Caco-2 (cell line): ENCODE measurements at regions not wholly inside any gene's neighbourhood (a gene's known extent, or its start where the extent isn't known, plus 50 kb on each side); places are given as distances from the start of the nearest gene placed in this dataset.
"Not testable (repeated sequence)": the region's sequence is repeated elsewhere in the genome, so short reads cannot be mapped to it uniquely, and the experiment has no call there.

Experiments used
- BruUV-seq: library from RNA; stranded (reverse); fragments of 400-500 nt; replicated peaks from 2 replicates; lab custom pipeline; 2021; lab: Mats Ljungman, UMichigan
- CTCF ChIA-PET: fragments of 300-600 bp; sonication (Branson Sonifier 250); formaldehyde crosslinking; loops from one replicate; lab custom pipeline; 2022; ENCODE audit warnings: antibody characterized with exemption; lab: Charles Lee
- POLR2A ChIA-PET: fragments of 300-600 bp; sonication (Branson Sonifier 250); formaldehyde crosslinking; loops from one replicate; lab custom pipeline; 2022; ENCODE audit warnings: antibody characterized with exemption; lab: Charles Lee
- DNase-seq, 2 experiments: peaks; one replicate each; pipeline versions ENCODE4 v3.0.0 to v3.0.0-alpha.2; 2020 to 2022
- H3K27me3 ChIP-seq: replicated peaks from 2 replicates; pipeline ENCODE4 v1.6.0; 2011; ENCODE audit warnings: low read length; ENCODE audit not compliant: control insufficient read depth, insufficient read depth
- H3K36me3 ChIP-seq: 2 replicates; pipeline ENCODE4 v1.5.1; 2011; ENCODE audit warnings: low read length; ENCODE audit not compliant: control insufficient read depth, insufficient read depth
- H3K4me1 ChIP-seq: fragments of 250-450 bp; sonication (Bioruptor Pico); 2 replicates; pipeline ENCODE4 v1.5.1; 2020; ENCODE audit warnings: mild to moderate bottlenecking
- H3K4me3 ChIP-seq: 2 replicates; pipeline ENCODE4 v1.5.1; 2011; ENCODE audit warnings: low read depth, mild to moderate bottlenecking, control low read depth, low read length
- H3K9me3 ChIP-seq: fragments of 250-450 bp; sonication (Bioruptor Pico); 2 replicates; pipeline ENCODE4 v1.5.1; 2020; ENCODE audit warnings: mild to moderate bottlenecking, moderate library complexity
- H3K27ac Mint-ChIP-seq: one replicate; pipeline ENCODE4 v1.8.0; 2022; ENCODE audit warnings: mixed read lengths; ENCODE audit not compliant: unreplicated experiment
- H3K27me3 Mint-ChIP-seq: one replicate; pipeline ENCODE4 v1.8.0; 2022; ENCODE audit warnings: mixed read lengths; ENCODE audit not compliant: insufficient read depth, unreplicated experiment
- H3K36me3 Mint-ChIP-seq: one replicate; pipeline ENCODE4 v1.8.0; 2022; ENCODE audit warnings: mild to moderate bottlenecking, mixed read lengths; ENCODE audit not compliant: insufficient read depth, unreplicated experiment
- H3K4me1 Mint-ChIP-seq: one replicate; pipeline ENCODE4 v1.8.0; 2022; ENCODE audit warnings: low read depth, mixed read lengths; ENCODE audit not compliant: unreplicated experiment
- H3K4me3 Mint-ChIP-seq: one replicate; pipeline ENCODE4 v1.8.0; 2022; ENCODE audit warnings: mild to moderate bottlenecking, moderate library complexity, mixed read lengths; ENCODE audit not compliant: unreplicated experiment
- H3K9me3 Mint-ChIP-seq: one replicate; pipeline ENCODE4 v1.8.0; 2022; ENCODE audit warnings: mixed read lengths; ENCODE audit not compliant: unreplicated experiment
- CTCF ChIP-seq, 2 experiments: fragments of 200-600 bp in 1 of 2; IDR thresholded peaks; 1 replicate in 1 of 2; 2 replicates in 1 of 2; pipeline versions ENCODE4 v1.5.1 to v1.8.0; 2011 to 2022; ENCODE audit warnings: antibody characterized with exemption in 1 of 2, control low read depth in 1 of 2, inconsistent platforms in 1 of 2, low read depth in 1 of 2, low read length in 1 of 2, mild to moderate bottlenecking in 1 of 2, moderate library complexity in 1 of 2; ENCODE audit not compliant: insufficient read depth in 1 of 2, severe bottlenecking in 1 of 2, unreplicated experiment in 1 of 2
- intact Hi-C: fragments of 100-400 bp; cut with micrococcal nuclease; formaldehyde crosslinking; loops from one replicate; pipeline ENCODE4 v1.10.0; 2022; ENCODE audit not compliant: unreplicated experiment

GRCh38 chr2:52341732-52342131, 1309.8 kb upstream of the NRXN1 start:
- H3K27ac Mint-ChIP-seq = no peak overlapping the region
- POLR2A ChIA-PET = no interaction called here
- H3K4me3 ChIP-seq = no peak overlapping the region
- no peaks in the 10 kb centered on the region for H3K4me1 Mint-ChIP-seq
- no peak for DNase-seq
- H3K27me3 ChIP-seq = no peaks in the 10 kb centered on the region
- no peaks in the 10 kb centered on the region for H3K9me3 ChIP-seq
- no peaks in the 10 kb centered on the region for H3K9me3 Mint-ChIP-seq
- CTCF ChIA-PET = no interaction called here
- H3K4me1 ChIP-seq = no peaks in the 10 kb centered on the region
- intact Hi-C loops = no loop called here
- H3K36me3 Mint-ChIP-seq = no peaks in the 10 kb centered on the region
- no peaks in the 10 kb centered on the region for H3K36me3 ChIP-seq
- H3K27me3 Mint-ChIP-seq = no peaks in the 10 kb centered on the region
- no peak for TF ChIP-seq CTCF (IDR thresholded peaks at IDR 0.05; ENCODE audit: insufficient read depth in 1 of 2, low read depth in 1 of 2, low read length in 1 of 2, severe bottlenecking in 1 of 2, unreplicated experiment in 1 of 2)
- no TSS peak for BruUV-seq
- no peak overlapping the region for H3K4me3 Mint-ChIP-seq

DNA sequence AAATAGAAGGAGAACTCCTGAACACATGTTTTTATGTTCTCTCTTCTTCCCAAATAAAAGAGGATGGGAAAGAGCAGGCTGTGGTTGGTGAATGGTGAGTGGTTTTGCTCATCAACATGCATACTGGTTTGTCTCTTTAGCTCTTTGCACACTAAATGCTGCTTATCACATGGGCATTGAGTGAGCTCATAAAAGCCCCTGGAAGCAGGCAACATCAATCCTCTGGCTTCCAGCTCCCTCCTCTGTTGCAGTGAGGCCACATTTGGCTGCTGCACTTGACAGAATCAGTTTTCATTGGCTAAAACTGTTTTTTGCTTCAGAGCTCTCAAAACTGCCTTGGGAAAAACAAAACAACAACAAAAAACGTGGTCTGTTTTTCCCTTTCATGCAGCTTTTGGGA, 1308.2 kb upstream of the NRXN1 start:
- H3K27ac Mint-ChIP-seq = no peak overlapping the region
- no peak for DNase-seq
- Histone ChIP-seq H3K4me3 (no peak overlapping the region), H3K36me3 (no peaks in the 10 kb centered on the region), H3K4me1 (no peaks in the 10 kb centered on the region), H3K27me3 (no peaks in the 10 kb centered on the region), H3K9me3 (no peaks in the 10 kb centered on the region)
- TF ChIP-seq CTCF (IDR thresholded peaks at IDR 0.05; ENCODE audit: insufficient read depth in 1 of 2, low read depth in 1 of 2, low read length in 1 of 2, severe bottlenecking in 1 of 2, unreplicated experiment in 1 of 2) = no peak
- no peaks in the 10 kb centered on the region for H3K9me3 Mint-ChIP-seq
- ChIA-PET CTCF (no interaction called here), POLR2A (no interaction called here)
- no peaks in the 10 kb centered on the region for H3K4me1 Mint-ChIP-seq
- H3K27me3 Mint-ChIP-seq = no peaks in the 10 kb centered on the region
- intact Hi-C loops = no loop called here
- H3K36me3 Mint-ChIP-seq = no peaks in the 10 kb centered on the region
- H3K4me3 Mint-ChIP-seq = no peak overlapping the region
- no TSS peak for BruUV-seq

GRCh38 chr2:52337786-52338185, 1305.9 kb upstream of the NRXN1 start:
- H3K4me1 Mint-ChIP-seq, H3K36me3 Mint-ChIP-seq, H3K27ac Mint-ChIP-seq, POLR2A ChIA-PET, intact Hi-C loops, DNase-seq, H3K4me1 ChIP-seq, H3K27me3 ChIP-seq, H3K9me3 ChIP-seq, H3K27me3 Mint-ChIP-seq, H3K36me3 ChIP-seq, H3K4me3 ChIP-seq, H3K4me3 Mint-ChIP-seq, BruUV-seq, H3K9me3 Mint-ChIP-seq: not testable (repeated sequence)
- CTCF ChIA-PET = interaction anchor here (0.7 kb wide), 1 partner anchor 376 kb away, joined by 4 read pairs; no protein-coding TSS in a partner anchor

DNA sequence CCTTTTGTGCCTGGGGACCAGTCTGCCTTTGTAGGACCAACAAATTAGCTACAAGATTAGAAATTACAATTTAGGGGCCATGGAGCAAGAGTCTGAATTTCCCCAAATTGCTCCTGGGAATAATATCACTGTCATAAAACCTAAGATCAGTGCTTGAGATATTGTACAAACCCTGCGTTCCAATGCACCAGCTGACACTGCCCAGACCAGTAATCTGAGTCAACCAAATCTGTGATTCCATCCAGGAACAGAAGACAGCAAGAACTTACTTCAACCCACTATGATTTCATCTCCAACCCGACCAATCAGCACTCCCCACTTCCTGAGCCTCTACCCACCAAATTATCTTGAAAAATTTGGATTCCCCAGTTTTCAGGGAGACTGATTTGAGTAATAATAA, 1305.0 kb upstream of the NRXN1 start:
- no peaks in the 10 kb centered on the region for H3K9me3 Mint-ChIP-seq

More for the DNA sequence above, 1305.0 kb upstream of the NRXN1 start:
- H3K27ac Mint-ChIP-seq = no peak overlapping the region
- TF ChIP-seq CTCF (IDR thresholded peaks at IDR 0.05; ENCODE audit: insufficient read depth in 1 of 2, low read depth in 1 of 2, low read length in 1 of 2, severe bottlenecking in 1 of 2, unreplicated experiment in 1 of 2) = no peak
- no peaks in the 10 kb centered on the region for H3K4me1 Mint-ChIP-seq
- H3K36me3 Mint-ChIP-seq = no peaks in the 10 kb centered on the region
- H3K27me3 Mint-ChIP-seq = no peaks in the 10 kb centered on the region
- intact Hi-C loops = no loop called here
- DNase-seq = no peak
- H3K4me3 ChIP-seq = no peak overlapping the region
- no peaks in the 10 kb centered on the region for H3K9me3 ChIP-seq
- no peaks in the 10 kb centered on the region for H3K36me3 ChIP-seq
- ChIA-PET CTCF (no interaction called here), POLR2A (no interaction called here)
- BruUV-seq = no TSS peak
- H3K4me1 ChIP-seq = no peaks in the 10 kb centered on the region
- H3K27me3 ChIP-seq = no peaks in the 10 kb centered on the region
- no peak overlapping the region for H3K4me3 Mint-ChIP-seq
